ENCODE measurements at regions not wholly inside any gene's neighbourhood (a gene's known extent, or its start where the extent isn't known, plus 50 kb on each side); places are given as distances from the start of the nearest gene placed in this dataset.

GRCh38 chr9:103978396-103978795 is 115.7 kb upstream of the SMC2 start:
- no peak for DNase-seq

GRCh38 chr9:103981912-103982311 is 112.2 kb upstream of the SMC2 start:
- Mint-ChIP-seq H3K4me3 (no peak overlapping the region), H3K27me3 (peaks cover 1% of the 10 kb centered on the region), H3K9me3 (no peaks in the 10 kb centered on the region), H3K36me3 (ENCODE audit: low read depth) (no peaks in the 10 kb centered on the region), H3K27ac (no peak overlapping the region), H3K4me1 (ENCODE audit: low read depth) (no peaks in the 10 kb centered on the region)
- ChIA-PET POLR2A (no interaction called here), CTCF (no interaction called here)
- DNase-seq = no peak
- TF ChIP-seq CTCF (IDR thresholded peaks at IDR 0.05) = no peak
- intact Hi-C loops (cut with micrococcal nuclease) = no loop called here
- ATAC-seq = no peak

More at GRCh38 chr9:103978396-103978795, 115.7 kb upstream of the SMC2 start:
- ChIA-PET POLR2A (no interaction called here), CTCF (no interaction called here)
- Mint-ChIP-seq H3K4me1 (ENCODE audit: low read depth) (no peaks in the 10 kb centered on the region), H3K9me3 (no peaks in the 10 kb centered on the region), H3K27ac (no peak overlapping the region), H3K36me3 (ENCODE audit: low read depth) (no peaks in the 10 kb centered on the region), H3K4me3 (no peak overlapping the region), H3K27me3 (no peaks in the 10 kb centered on the region)
- no peak for ATAC-seq
- intact Hi-C loops (cut with micrococcal nuclease) = no loop called here
- TF ChIP-seq CTCF (IDR thresholded peaks at IDR 0.05) = no peak

GRCh38 chr9:103985077-103985476 is 109.0 kb upstream of the SMC2 start:
- Mint-ChIP-seq H3K4me1 (ENCODE audit: low read depth) (no peaks in the 10 kb centered on the region), H3K9me3 (no peaks in the 10 kb centered on the region), H3K27ac (no peak overlapping the region), H3K27me3 (peaks cover 3% of the 10 kb centered on the region), H3K36me3 (ENCODE audit: low read depth) (no peaks in the 10 kb centered on the region), H3K4me3 (no peak overlapping the region)
- ChIA-PET POLR2A (no interaction called here), CTCF (no interaction called here)
- intact Hi-C loops (cut with micrococcal nuclease) = no loop called here
- TF ChIP-seq CTCF (IDR thresholded peaks at IDR 0.05) = no peak
- no peak for ATAC-seq
- no peak for DNase-seq

- Mint-ChIP-seq H3K27ac (no peak overlapping the region), H3K4me1 (ENCODE audit: low read depth) (no peaks in the 10 kb centered on the region), H3K9me3 (no peaks in the 10 kb centered on the region), H3K36me3 (ENCODE audit: low read depth) (no peaks in the 10 kb centered on the region), H3K4me3 (no peak overlapping the region), H3K27me3 (peaks cover 3% of the 10 kb centered on the region)
- TF ChIP-seq CTCF (IDR thresholded peaks at IDR 0.05) = no peak
- intact Hi-C loops (cut with micrococcal nuclease) = no loop called here
- ATAC-seq (no peak), DNase-seq (no peak)
- POLR2A ChIA-PET = no interaction called here
- CTCF ChIA-PET = no interaction called here
Observed at GRCh38 chr9:103988821-103989220, 105.3 kb upstream of the SMC2 start.

GRCh38 chr9:103990311-103990710 is 103.8 kb upstream of the SMC2 start:
- Mint-ChIP-seq H3K36me3 (ENCODE audit: low read depth) (no peaks in the 10 kb centered on the region), H3K4me3 (no peak overlapping the region), H3K27ac (no peak overlapping the region), H3K9me3 (no peaks in the 10 kb centered on the region), H3K27me3 (peaks cover 3% of the 10 kb centered on the region), H3K4me1 (ENCODE audit: low read depth) (no peaks in the 10 kb centered on the region)
- ATAC-seq = no peak
- ChIA-PET POLR2A (no interaction called here), CTCF (no interaction called here)
- intact Hi-C loops (cut with micrococcal nuclease) = no loop called here
- DNase-seq = no peak
- TF ChIP-seq CTCF (IDR thresholded peaks at IDR 0.05) = no peak
